ENCODE measurements at regions not wholly inside any gene's neighbourhood (a gene's known extent, or its start where the extent isn't known, plus 50 kb on each side); places are given as distances from the start of the nearest gene placed in this dataset.

GRCh38 chr1:206419783-206420182 is 50.5 kb upstream of the IKBKE start:
- TF ChIP-seq CTCF (conservative IDR thresholded peaks at IDR 0.05; ENCODE audit: low read depth in 2 of 2) (no peak), EZH2 (IDR thresholded peaks at IDR 0.05; ENCODE audit: low read depth, unreplicated experiment) (no peak), POLR2AphosphoS5 (IDR thresholded peaks at IDR 0.05; ENCODE audit: low read depth) (no peak), EZH2phosphoT487 (IDR thresholded peaks at IDR 0.05; ENCODE audit: unreplicated experiment) (no peak), JUNB (IDR thresholded peaks at IDR 0.05; ENCODE audit: unreplicated experiment) (no peak), ZNF331 (CRISPR knock-in tag; IDR thresholded peaks at IDR 0.05; ENCODE audit: low read depth) (no peak), NANOG (IDR thresholded peaks at IDR 0.05; ENCODE audit: borderline replicate concordance) (no peak), REST (IDR thresholded peaks at IDR 0.05; ENCODE audit: unreplicated experiment) (no peak), ZNF114 (CRISPR knock-in tag; IDR thresholded peaks at IDR 0.05) (no peak), CREB1 (CRISPR knock-in tag; IDR thresholded peaks at IDR 0.05; ENCODE audit: low read depth) (no peak), STAT1 (IDR thresholded peaks at IDR 0.05; ENCODE audit: unreplicated experiment) (no peak)
- TF ChIP-seq, protein P1, sequence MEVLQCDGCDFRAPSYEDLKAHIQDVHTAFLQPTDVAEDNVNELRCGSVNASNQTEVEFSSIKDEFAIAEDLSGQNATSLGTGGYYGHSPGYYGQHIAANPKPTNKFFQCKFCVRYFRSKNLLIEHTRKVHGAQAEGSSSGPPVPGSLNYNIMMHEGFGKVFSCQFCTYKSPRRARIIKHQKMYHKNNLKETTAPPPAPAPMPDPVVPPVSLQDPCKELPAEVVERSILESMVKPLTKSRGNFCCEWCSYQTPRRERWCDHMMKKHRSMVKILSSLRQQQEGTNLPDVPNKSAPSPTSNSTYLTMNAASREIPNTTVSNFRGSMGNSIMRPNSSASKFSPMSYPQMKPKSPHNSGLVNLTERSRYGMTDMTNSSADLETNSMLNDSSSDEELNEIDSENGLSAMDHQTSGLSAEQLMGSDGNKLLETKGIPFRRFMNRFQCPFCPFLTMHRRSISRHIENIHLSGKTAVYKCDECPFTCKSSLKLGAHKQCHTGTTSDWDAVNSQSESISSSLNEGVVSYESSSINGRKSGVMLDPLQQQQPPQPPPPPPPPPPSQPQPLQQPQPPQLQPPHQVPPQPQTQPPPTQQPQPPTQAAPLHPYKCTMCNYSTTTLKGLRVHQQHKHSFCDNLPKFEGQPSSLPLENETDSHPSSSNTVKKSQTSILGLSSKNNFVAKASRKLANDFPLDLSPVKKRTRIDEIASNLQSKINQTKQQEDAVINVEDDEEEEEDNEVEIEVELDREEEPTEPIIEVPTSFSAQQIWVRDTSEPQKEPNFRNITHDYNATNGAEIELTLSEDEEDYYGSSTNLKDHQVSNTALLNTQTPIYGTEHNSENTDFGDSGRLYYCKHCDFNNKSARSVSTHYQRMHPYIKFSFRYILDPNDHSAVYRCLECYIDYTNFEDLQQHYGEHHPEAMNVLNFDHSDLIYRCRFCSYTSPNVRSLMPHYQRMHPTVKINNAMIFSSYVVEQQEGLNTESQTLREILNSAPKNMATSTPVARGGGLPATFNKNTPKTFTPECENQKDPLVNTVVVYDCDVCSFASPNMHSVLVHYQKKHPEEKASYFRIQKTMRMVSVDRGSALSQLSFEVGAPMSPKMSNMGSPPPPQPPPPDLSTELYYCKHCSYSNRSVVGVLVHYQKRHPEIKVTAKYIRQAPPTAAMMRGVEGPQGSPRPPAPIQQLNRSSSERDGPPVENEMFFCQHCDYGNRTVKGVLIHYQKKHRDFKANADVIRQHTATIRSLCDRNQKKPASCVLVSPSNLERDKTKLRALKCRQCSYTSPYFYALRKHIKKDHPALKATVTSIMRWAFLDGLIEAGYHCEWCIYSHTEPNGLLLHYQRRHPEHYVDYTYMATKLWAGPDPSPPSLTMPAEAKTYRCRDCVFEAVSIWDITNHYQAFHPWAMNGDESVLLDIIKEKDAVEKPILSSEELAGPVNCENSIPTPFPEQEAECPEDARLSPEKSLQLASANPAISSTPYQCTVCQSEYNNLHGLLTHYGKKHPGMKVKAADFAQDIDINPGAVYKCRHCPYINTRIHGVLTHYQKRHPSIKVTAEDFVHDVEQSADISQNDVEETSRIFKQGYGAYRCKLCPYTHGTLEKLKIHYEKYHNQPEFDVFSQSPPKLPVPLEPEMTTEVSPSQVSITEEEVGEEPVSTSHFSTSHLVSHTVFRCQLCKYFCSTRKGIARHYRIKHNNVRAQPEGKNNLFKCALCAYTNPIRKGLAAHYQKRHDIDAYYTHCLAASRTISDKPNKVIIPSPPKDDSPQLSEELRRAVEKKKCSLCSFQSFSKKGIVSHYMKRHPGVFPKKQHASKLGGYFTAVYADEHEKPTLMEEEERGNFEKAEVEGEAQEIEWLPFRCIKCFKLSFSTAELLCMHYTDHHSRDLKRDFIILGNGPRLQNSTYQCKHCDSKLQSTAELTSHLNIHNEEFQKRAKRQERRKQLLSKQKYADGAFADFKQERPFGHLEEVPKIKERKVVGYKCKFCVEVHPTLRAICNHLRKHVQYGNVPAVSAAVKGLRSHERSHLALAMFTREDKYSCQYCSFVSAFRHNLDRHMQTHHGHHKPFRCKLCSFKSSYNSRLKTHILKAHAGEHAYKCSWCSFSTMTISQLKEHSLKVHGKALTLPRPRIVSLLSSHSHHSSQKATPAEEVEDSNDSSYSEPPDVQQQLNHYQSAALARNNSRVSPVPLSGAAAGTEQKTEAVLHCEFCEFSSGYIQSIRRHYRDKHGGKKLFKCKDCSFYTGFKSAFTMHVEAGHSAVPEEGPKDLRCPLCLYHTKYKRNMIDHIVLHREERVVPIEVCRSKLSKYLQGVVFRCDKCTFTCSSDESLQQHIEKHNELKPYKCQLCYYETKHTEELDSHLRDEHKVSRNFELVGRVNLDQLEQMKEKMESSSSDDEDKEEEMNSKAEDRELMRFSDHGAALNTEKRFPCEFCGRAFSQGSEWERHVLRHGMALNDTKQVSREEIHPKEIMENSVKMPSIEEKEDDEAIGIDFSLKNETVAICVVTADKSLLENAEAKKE (CRISPR knock-in tag; IDR thresholded peaks at IDR 0.05), result no peak

Measured in GM23338 (cell line).